Esophagus squamous epithelium (tissue), 5 donors: ENCODE measurements at regions not wholly inside any gene's neighbourhood (a gene's known extent, or its start where the extent isn't known, plus 50 kb on each side); places are given as distances from the start of the nearest gene placed in this dataset.

Experiments
- DNase-seq: peaks from one replicate; lab custom pipeline; 2025; lab: John Stamatoyannopoulos, UW
- H3K27ac ChIP-seq, 4 donors: fragments of 200-600 bp; sonication (generic); one replicate each; pipeline ENCODE4 v1.5.1; 2016 to 2019; ENCODE audit warnings: mild to moderate bottlenecking in 1 of 4
- H3K27me3 ChIP-seq, 4 donors: fragments of 200-600 bp; sonication (generic); 1 replicate in 3 of 4; 2 replicates in 1 of 4; pipeline versions ENCODE4 v1.5.1 to v1.6.0; 2017 to 2021; ENCODE audit warnings: antibody characterized with exemption in 1 of 4
- H3K36me3 ChIP-seq, 3 donors: fragments of 200-600 bp; sonication (generic); one replicate each; pipeline ENCODE4 v1.5.1; 2016 to 2019
- H3K4me1 ChIP-seq, 3 donors: fragments of 200-600 bp; sonication (generic); one replicate each; pipeline ENCODE4 v1.5.1; 2017 to 2019
- H3K4me3 ChIP-seq, 4 donors: fragments of 200-600 bp; sonication (generic); 1 replicate in 3 of 4; 2 replicates in 1 of 4; pipeline ENCODE4 v1.5.1; 2016 to 2019; ENCODE audit warnings: mild to moderate bottlenecking in 2 of 4, moderate library complexity in 1 of 4
- H3K9me3 ChIP-seq, 3 donors: fragments of 200-600 bp; sonication (generic); one replicate each; pipeline ENCODE4 v1.5.1; 2016 to 2019
- CTCF ChIP-seq, 6 experiments: fragments of 450-650 bp in 4 of 6; fragments of 200-600 bp in 2 of 6; sonication (generic) in 2 of 6; IDR thresholded peaks; one replicate each; pipeline ENCODE4 v1.5.1; 2016 to 2019; ENCODE audit warnings: antibody characterized with exemption in 6 of 6, mild to moderate bottlenecking in 4 of 6, moderate library complexity in 4 of 6
- POLR2A ChIP-seq, 4 donors: fragments of 450-650 bp; IDR thresholded peaks; one replicate each; pipeline ENCODE4 v1.6.1; 2017; ENCODE audit warnings: antibody characterized with exemption in 4 of 4, mild to moderate bottlenecking in 4 of 4, moderate library complexity in 3 of 4
- WGBS, 2 donors: methylation state at CpG; one replicate each; pipeline ENCODE4 v1.1.5; 2018; 5-methylcytosine and 5-hydroxymethylcytosine counted together
- intact Hi-C: fragments of 100-400 bp; cut with DNase I; formaldehyde crosslinking; loops from one replicate; pipeline ENCODE4 v1.15.0; 2022
- donor health status: DM: yes; HTN: yes; CAD: no.

DNA sequence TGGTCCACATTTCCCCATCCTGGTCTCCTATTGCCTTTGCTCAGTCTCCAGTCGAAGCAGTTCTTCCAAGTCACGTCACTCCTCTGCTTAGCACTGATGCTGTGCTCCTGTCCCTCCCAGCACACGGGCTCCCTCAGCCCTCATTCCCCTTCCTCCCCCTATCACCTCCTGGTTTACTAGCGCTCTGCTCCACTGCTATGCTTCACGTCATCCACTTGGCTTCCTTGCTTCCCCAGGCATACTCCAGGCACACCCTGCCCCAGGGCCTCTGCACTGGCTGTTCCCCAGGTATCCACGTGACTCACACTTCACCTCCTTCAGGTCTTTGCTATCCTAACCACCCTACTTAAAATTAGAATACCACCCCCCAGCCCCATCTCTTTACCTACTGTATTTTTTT, 269.3 kb downstream of the GLI2 start:
- Histone ChIP-seq H3K9me3 (no peaks in the 10 kb centered on the region), H3K27me3 (peaks cover 0 to 25% (median 0%) of the 10 kb centered on the region in 4 donors), H3K4me3 (no peak overlapping the region), H3K27ac (no peak overlapping the region), H3K4me1 (no peaks in the 10 kb centered on the region), H3K36me3 (no peaks in the 10 kb centered on the region)
- DNase-seq = no peak
- TF ChIP-seq POLR2A (IDR thresholded peaks at IDR 0.05) (no peak), CTCF (IDR thresholded peaks at IDR 0.05) (no peak)
- 39 to 53% methylated on average over 6 of the region's 6 CpGs for WGBS, 2 donors
- intact Hi-C loops = no loop called here

DNA sequence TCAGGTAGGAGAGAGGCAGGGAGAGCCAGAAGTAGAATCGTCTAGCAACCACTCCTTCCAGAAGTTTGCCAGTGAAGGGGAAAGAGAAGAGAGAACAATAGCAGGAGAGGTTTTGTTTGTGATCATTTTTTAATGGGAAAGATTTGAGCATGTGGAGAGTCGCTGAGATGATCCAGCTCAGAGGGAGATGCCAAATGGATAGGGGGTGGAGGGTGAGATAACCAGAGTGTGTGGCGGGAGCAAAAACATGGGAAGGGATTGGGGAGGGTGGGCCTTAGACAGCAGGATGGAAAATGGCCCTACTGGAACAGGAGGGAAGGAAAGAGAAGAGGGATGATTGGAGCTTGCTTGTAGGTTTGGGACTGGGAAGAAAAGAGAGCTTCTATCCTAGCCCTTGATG, 269.8 kb downstream of the GLI2 start:
- no peaks in the 10 kb centered on the region for H3K36me3 ChIP-seq
- DNase-seq = no peak
- H3K9me3 ChIP-seq = no peaks in the 10 kb centered on the region
- H3K27ac ChIP-seq = no peak overlapping the region
- H3K27me3 ChIP-seq = peaks cover 0 to 25% (median 0%) of the 10 kb centered on the region in 4 donors
- no peak for TF ChIP-seq POLR2A (IDR thresholded peaks at IDR 0.05)
- TF ChIP-seq CTCF (IDR thresholded peaks at IDR 0.05) = no peak
- no peak overlapping the region for H3K4me3 ChIP-seq
- 36 to 41% methylated on average over 3 of the region's 3 CpGs for WGBS, 2 donors
- intact Hi-C loops = no loop called here
- H3K4me1 ChIP-seq = no peaks in the 10 kb centered on the region

DNA sequence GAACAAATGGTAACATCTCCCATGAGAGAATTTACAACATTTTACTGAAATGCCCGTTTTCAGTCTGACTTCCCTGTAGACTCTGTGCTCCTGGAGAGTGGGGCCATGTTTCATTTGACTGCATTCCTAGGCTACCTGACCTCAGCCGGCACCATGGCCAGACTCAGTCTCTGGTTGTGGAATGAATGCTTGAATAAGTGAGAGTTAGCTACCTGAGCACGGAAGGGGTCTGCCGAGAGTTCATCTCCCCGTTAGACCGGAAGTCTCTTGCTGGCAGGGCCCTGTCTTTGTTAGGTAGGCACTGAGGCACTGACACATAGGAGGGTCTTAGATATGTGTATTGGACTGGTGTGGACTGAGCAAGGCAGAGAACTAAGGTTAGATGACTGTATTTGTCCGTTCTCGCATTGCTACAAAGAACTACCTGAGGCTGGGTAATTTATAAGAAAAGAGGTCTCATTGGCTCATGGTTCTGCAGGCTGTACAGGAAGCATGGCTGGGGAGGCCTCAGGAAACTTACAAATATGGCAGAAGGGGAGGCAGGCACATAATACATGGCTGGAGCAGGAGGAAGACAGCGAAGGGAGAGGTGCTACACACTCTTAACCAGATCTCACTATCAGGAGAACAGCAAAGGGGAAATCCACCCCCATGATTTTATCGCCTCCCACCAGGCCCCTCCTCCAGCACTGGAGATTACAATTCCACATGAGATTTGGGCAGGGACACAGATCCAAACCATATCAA, 271.2 kb downstream of the GLI2 start:
- TF ChIP-seq CTCF (IDR thresholded peaks at IDR 0.05) (no peak), POLR2A (IDR thresholded peaks at IDR 0.05) (no peak)
- 82 to 89% methylated on average over 9 to 10 of the region's 10 CpGs for WGBS, 2 donors
- Histone ChIP-seq H3K9me3 (peaks cover 0 to 11% (median 0%) of the 10 kb centered on the region in 3 donors), H3K4me3 (no peak overlapping the region), H3K36me3 (no peaks in the 10 kb centered on the region), H3K27me3 (peaks cover 0 to 25% (median 0%) of the 10 kb centered on the region in 4 donors), H3K27ac (no peak overlapping the region), H3K4me1 (no peaks in the 10 kb centered on the region)
- intact Hi-C loops = no loop called here
- no peak for DNase-seq

DNA sequence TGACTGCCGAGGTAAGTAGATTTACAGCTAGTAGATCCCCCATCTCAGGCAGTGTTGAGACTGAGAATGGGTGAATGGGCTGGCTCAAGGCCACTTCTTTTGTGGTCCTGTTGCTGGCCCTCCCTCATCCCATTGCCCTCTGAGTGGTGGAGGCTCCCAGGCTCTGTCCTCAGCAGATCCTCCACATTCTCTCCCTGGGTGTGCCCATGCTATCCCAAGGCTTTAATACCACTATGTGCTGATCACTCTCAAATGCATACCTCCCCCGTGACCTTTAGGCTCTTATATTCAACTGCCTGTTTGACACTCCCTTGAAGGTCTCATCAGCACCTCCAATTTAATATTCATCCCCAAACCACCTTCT, 271.8 kb downstream of the GLI2 start:
- no peak overlapping the region for H3K27ac ChIP-seq
- WGBS, 2 donors = 90 to 91% methylated on average over 2 of the region's 2 CpGs
- TF ChIP-seq POLR2A (IDR thresholded peaks at IDR 0.05) = no peak
- no peak for TF ChIP-seq CTCF (IDR thresholded peaks at IDR 0.05)

DNA sequence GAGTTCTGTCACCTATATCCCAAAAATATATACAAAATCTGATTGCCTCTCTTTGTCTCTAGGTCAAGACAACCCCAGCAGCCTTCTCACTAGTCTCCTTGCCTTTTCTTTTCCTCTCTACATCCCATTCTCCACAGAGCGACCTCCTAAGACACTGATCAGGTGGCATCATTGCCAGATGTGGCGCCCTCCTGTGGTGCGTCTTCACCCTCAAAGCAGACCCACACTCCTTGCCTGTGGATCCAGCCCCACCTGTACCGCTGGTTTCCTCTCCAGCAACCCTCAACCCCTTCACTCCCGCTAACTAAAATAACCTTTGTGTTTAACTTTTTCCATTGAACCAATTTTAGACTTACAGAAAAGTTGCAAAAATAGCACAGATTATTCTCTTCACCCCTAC, 273.3 kb downstream of the GLI2 start:
- Histone ChIP-seq H3K4me1 (no peaks in the 10 kb centered on the region), H3K27me3 (peaks cover 0 to 21% (median 0%) of the 10 kb centered on the region in 4 donors), H3K9me3 (peaks cover 0 to 13% (median 0%) of the 10 kb centered on the region in 3 donors), H3K36me3 (no peaks in the 10 kb centered on the region), H3K4me3 (no peak overlapping the region), H3K27ac (no peak overlapping the region)
- peak in 2 of 6 experiments; percentile 12 to 25 for TF ChIP-seq CTCF (IDR thresholded peaks at IDR 0.05)
- TF ChIP-seq POLR2A (IDR thresholded peaks at IDR 0.05) = no peak
- intact Hi-C loops = no loop called here
- WGBS, 2 donors = 66 to 73% methylated on average over 5 of the region's 5 CpGs
- no peak for DNase-seq

More for the DNA sequence above, 271.8 kb downstream of the GLI2 start:
- no peak for DNase-seq
- H3K36me3 ChIP-seq = no peaks in the 10 kb centered on the region
- peaks cover 0 to 25% (median 0%) of the 10 kb centered on the region in 4 donors for H3K27me3 ChIP-seq
- H3K4me1 ChIP-seq = no peaks in the 10 kb centered on the region
- H3K9me3 ChIP-seq = peaks cover 0 to 13% (median 0%) of the 10 kb centered on the region in 3 donors
- intact Hi-C loops = no loop called here
- H3K4me3 ChIP-seq = no peak overlapping the region
